ENCODE measurements at regions not wholly inside any gene's neighbourhood (a gene's known extent, or its start where the extent isn't known, plus 50 kb on each side); places are given as distances from the start of the nearest gene placed in this dataset.

DNA sequence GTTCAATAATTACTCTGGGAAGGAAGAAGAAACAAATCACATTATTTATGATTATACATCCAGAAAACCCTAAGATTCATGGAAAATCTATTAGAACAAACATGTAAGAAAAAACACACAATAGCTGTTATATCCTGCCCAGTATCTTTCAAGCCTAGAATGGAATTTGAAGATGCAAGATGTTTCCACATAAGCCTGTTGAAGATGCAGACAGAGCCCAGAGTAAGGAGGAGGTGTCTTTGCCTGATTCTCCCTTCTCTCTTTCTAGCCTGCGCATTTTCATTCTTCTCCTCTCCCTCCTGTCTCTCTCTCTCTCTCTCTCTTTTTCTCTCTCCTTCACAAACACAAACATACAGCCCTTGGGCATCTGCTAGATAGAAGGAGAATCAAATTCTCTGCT lies 170.1 kb upstream of the INHBA start:
- Mint-ChIP-seq H3K9me3 (peaks cover 29% of the 10 kb centered on the region), H3K4me1 (peaks cover 36% of the 10 kb centered on the region)
- intact Hi-C loops (cut with micrococcal nuclease): loop anchor here (10.0 kb wide), 1 partner anchor 238 kb away; no protein-coding TSS in a partner anchor

GRCh38 chr7:41870461-41871138 lies 167.7 kb upstream of the INHBA start:
- peaks cover 37% of the 10 kb centered on the region for H3K4me1 Mint-ChIP-seq
- no peak overlapping the region for H3K4me3 Mint-ChIP-seq
- H3K27me3 Mint-ChIP-seq: peaks cover 2% of the 10 kb centered on the region
- peak overlapping the region; percentile 83 for H3K27ac Mint-ChIP-seq
- peaks cover 11% of the 10 kb centered on the region for H3K36me3 Mint-ChIP-seq (ENCODE audit: low read depth)
- DNase-seq: no peak
- intact Hi-C loops (cut with micrococcal nuclease): loop anchor here (1.0 to 10.0 kb wide), 2 partner anchors 11 to 236 kb away; no protein-coding TSS in a partner anchor
- peaks cover 30% of the 10 kb centered on the region for H3K9me3 Mint-ChIP-seq

More for the DNA sequence above, 170.1 kb upstream of the INHBA start:
- DNase-seq: no peak
- H3K4me3 Mint-ChIP-seq: no peak overlapping the region
- H3K27ac Mint-ChIP-seq: no peak overlapping the region
- peaks cover 8% of the 10 kb centered on the region for H3K36me3 Mint-ChIP-seq (ENCODE audit: low read depth)
- H3K27me3 Mint-ChIP-seq: no peaks in the 10 kb centered on the region

GRCh38 chr7:41869997-41870396 lies 167.1 kb upstream of the INHBA start:
- intact Hi-C loops (cut with micrococcal nuclease): loop anchor here (1.0 to 10.0 kb wide), 2 partner anchors 11 to 235 kb away; no protein-coding TSS in a partner anchor
- H3K36me3 Mint-ChIP-seq (ENCODE audit: low read depth): peaks cover 11% of the 10 kb centered on the region
- H3K4me1 Mint-ChIP-seq: peaks cover 33% of the 10 kb centered on the region
- DNase-seq: no peak
- peak overlapping the region; percentile 83 for H3K27ac Mint-ChIP-seq
- H3K27me3 Mint-ChIP-seq: peaks cover 2% of the 10 kb centered on the region
- H3K4me3 Mint-ChIP-seq: peak overlapping the region; percentile 44
- peaks cover 31% of the 10 kb centered on the region for H3K9me3 Mint-ChIP-seq

GRCh38 chr7:41869596-41869995 lies 166.7 kb upstream of the INHBA start:
- peaks cover 29% of the 10 kb centered on the region for H3K4me1 Mint-ChIP-seq
- peaks cover 2% of the 10 kb centered on the region for H3K27me3 Mint-ChIP-seq
- H3K4me3 Mint-ChIP-seq: peak overlapping the region; percentile 44
- peaks cover 29% of the 10 kb centered on the region for H3K9me3 Mint-ChIP-seq
- H3K27ac Mint-ChIP-seq: peak overlapping the region; percentile 83
- DNase-seq: no peak
- H3K36me3 Mint-ChIP-seq (ENCODE audit: low read depth): peaks cover 11% of the 10 kb centered on the region
- intact Hi-C loops (cut with micrococcal nuclease): no loop called here

DNA sequence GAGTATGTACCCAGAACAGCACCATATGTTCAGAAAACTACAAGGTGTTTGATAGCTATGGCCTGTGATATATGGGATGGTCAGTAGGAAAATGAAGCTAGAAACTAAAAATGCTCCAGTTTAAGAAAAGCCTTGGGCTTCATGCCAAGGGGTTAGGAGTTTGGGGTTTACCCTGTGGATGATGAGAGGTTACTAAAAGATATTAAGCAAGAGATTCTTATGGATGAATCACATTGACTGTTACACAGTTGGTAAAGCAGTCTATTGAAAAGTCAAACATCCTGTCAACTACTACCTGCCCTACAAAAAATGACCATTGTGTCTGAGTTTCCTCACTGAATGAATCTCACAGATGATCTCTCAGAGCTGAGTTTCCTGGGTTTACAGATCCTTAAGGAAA lies 166.2 kb upstream of the INHBA start:
- Mint-ChIP-seq H3K27me3 (peaks cover 2% of the 10 kb centered on the region), H3K4me1 (peaks cover 24% of the 10 kb centered on the region), H3K36me3 (ENCODE audit: low read depth) (peaks cover 11% of the 10 kb centered on the region), H3K4me3 (no peak overlapping the region), H3K9me3 (peaks cover 32% of the 10 kb centered on the region), H3K27ac (peak overlapping the region; percentile 83)
- no peak for DNase-seq
- intact Hi-C loops (cut with micrococcal nuclease): no loop called here

- Mint-ChIP-seq H3K36me3 (ENCODE audit: low read depth) (peaks cover 8% of the 10 kb centered on the region), H3K4me3 (no peak overlapping the region), H3K9me3 (peaks cover 40% of the 10 kb centered on the region), H3K27me3 (peaks cover 2% of the 10 kb centered on the region), H3K4me1 (peaks cover 18% of the 10 kb centered on the region), H3K27ac (no peak overlapping the region)
- DNase-seq: no peak
- intact Hi-C loops (cut with micrococcal nuclease): no loop called here
Observed at GRCh38 chr7:41867639-41868280, 164.9 kb upstream of the INHBA start.

DNA sequence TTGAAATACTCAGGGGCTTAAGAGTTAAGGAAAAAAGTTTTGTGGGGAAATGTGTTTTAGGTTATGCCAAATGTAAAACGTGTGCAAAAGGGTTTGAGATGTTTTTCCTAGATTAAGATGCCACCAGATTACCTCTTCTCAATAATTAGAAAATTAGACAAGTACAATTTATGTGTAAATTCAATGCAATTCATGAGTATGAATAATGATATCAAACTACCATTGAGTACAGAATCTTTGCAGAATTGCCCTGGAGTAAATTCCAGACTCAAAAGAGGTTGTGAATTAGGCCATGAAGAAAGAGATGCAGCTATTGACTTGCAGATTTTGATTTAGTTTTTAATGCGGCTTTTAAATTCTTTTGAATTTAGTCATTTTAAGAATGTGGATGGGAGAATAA lies 159.4 kb upstream of the INHBA start:
- Mint-ChIP-seq H3K9me3 (peaks cover 36% of the 10 kb centered on the region), H3K27me3 (peaks cover 2% of the 10 kb centered on the region), H3K36me3 (ENCODE audit: low read depth) (peaks cover 8% of the 10 kb centered on the region), H3K27ac (no peak overlapping the region), H3K4me1 (peaks cover 3% of the 10 kb centered on the region), H3K4me3 (no peak overlapping the region)
- DNase-seq: no peak
- intact Hi-C loops (cut with micrococcal nuclease): no loop called here

DNA sequence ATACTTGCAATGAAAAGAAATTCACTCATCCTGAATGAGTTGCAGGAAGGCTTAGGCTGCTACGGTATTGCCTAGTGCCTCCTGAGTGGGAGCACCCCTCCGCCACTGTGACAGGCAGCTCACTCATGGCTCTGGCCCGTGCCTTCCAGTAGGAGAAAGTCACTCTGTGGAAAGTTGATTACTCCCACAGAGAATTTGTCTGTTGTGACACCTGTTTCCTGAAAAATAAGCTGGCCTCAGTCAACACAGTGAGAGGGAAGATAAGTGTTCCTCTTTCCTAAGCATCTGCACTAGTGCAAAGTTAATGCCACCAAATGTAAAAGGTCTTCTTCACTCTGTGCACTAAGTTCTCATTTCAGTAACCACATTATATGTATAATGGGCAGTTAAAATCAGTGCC lies 158.8 kb upstream of the INHBA start:
- no peak for DNase-seq
- Mint-ChIP-seq H3K27me3 (peaks cover 2% of the 10 kb centered on the region), H3K9me3 (peaks cover 39% of the 10 kb centered on the region), H3K36me3 (ENCODE audit: low read depth) (peaks cover 8% of the 10 kb centered on the region), H3K4me1 (peaks cover 3% of the 10 kb centered on the region), H3K27ac (no peak overlapping the region), H3K4me3 (no peak overlapping the region)
- intact Hi-C loops (cut with micrococcal nuclease): no loop called here

- Mint-ChIP-seq H3K4me1 (peaks cover 5% of the 10 kb centered on the region), H3K27me3 (no peaks in the 10 kb centered on the region), H3K9me3 (peaks cover 36% of the 10 kb centered on the region), H3K27ac (no peak overlapping the region), H3K4me3 (no peak overlapping the region), H3K36me3 (ENCODE audit: low read depth) (no peaks in the 10 kb centered on the region)
- intact Hi-C loops (cut with micrococcal nuclease): no loop called here
- no peak for DNase-seq
Observed at GRCh38 chr7:41858201-41858600, 155.3 kb upstream of the INHBA start.

DNA sequence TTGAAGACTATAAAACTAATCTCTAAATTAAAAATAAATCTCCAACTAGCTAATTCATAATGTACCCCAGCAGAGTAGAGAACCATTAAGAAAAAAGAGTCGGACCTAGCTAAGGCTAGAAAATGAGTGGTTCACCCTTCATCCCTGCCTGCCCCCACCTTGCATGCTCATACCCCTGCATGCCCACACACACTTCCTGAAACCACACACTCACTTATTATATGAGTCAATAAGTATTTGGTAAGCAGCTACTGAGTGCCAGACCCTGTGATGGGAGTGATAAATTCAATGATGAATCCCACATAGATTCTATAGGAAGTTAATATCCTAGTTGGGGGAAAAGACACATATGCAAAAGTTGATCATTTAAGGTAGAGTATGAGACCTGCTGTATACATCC lies 152.9 kb upstream of the INHBA start:
- intact Hi-C loops (cut with micrococcal nuclease): no loop called here

DNA sequence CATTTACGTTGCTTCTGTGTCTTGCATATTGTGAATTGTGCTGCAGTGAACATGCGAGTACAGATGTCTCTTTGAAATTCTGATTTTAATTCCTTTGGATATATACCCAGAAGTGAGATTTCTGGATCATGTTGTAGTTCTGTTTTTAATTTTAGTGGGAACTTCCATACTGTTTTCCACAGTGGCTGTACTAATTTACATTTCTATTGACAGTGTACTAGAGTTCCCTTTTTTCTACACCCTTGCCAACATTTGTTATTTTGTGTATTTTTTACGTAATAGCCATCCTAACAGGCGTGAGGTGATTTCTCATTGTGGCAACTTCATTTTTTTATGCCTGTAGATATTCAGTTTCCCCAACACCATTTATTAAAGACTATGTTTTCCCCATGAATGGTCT lies 144.7 kb upstream of the INHBA start:
- Mint-ChIP-seq H3K4me3 (no peak overlapping the region), H3K36me3 (ENCODE audit: low read depth) (peaks cover 2% of the 10 kb centered on the region), H3K27me3 (no peaks in the 10 kb centered on the region), H3K4me1 (peaks cover 5% of the 10 kb centered on the region), H3K9me3 (peaks cover 33% of the 10 kb centered on the region), H3K27ac (no peak overlapping the region)
- intact Hi-C loops (cut with micrococcal nuclease): no loop called here
- DNase-seq: no peak

More for the DNA sequence above, 152.9 kb upstream of the INHBA start:
- peaks cover 5% of the 10 kb centered on the region for H3K4me1 Mint-ChIP-seq
- no peak for DNase-seq
- no peak overlapping the region for H3K4me3 Mint-ChIP-seq
- no peaks in the 10 kb centered on the region for H3K36me3 Mint-ChIP-seq (ENCODE audit: low read depth)
- H3K9me3 Mint-ChIP-seq: peaks cover 51% of the 10 kb centered on the region
- peaks cover 2% of the 10 kb centered on the region for H3K27me3 Mint-ChIP-seq
- H3K27ac Mint-ChIP-seq: no peak overlapping the region

GRCh38 chr7:41847151-41847550 lies 144.3 kb upstream of the INHBA start:
- peaks cover 35% of the 10 kb centered on the region for H3K9me3 Mint-ChIP-seq
- no peak overlapping the region for H3K4me3 Mint-ChIP-seq
- peaks cover 5% of the 10 kb centered on the region for H3K4me1 Mint-ChIP-seq
- no peaks in the 10 kb centered on the region for H3K27me3 Mint-ChIP-seq
- no peak overlapping the region for H3K27ac Mint-ChIP-seq
- intact Hi-C loops (cut with micrococcal nuclease): no loop called here
- no peak for DNase-seq
- H3K36me3 Mint-ChIP-seq (ENCODE audit: low read depth): peaks cover 2% of the 10 kb centered on the region

DNA sequence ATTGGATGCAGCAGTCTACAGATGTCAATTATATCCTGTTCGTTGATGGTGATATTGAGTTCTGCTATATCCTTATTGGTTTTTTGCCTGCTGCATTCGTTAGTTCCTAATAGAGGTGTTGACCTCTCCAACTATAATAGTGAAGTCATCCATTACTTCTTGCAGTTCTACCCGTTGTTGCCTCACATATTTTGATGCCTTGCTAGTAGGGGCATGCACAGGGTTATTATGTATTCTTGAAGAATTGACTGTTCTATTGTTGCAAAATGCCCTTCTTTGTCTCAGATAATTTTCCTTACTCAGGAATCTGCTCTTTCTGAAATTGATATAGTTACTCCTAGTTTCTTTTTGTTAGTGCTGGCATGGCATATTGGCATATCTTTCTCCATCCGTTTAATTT lies 140.1 kb upstream of the INHBA start:
- Mint-ChIP-seq H3K4me1 (peaks cover 2% of the 10 kb centered on the region), H3K9me3 (peaks cover 31% of the 10 kb centered on the region), H3K27ac (no peak overlapping the region), H3K36me3 (ENCODE audit: low read depth) (no peaks in the 10 kb centered on the region), H3K27me3 (no peaks in the 10 kb centered on the region), H3K4me3 (no peak overlapping the region)
- DNase-seq: no peak
- intact Hi-C loops (cut with micrococcal nuclease): no loop called here

- Mint-ChIP-seq H3K36me3 (ENCODE audit: low read depth) (no peaks in the 10 kb centered on the region), H3K27me3 (no peaks in the 10 kb centered on the region), H3K9me3 (peaks cover 25% of the 10 kb centered on the region), H3K4me3 (no peak overlapping the region), H3K27ac (no peak overlapping the region), H3K4me1 (no peaks in the 10 kb centered on the region)
- intact Hi-C loops (cut with micrococcal nuclease): no loop called here
- no peak for DNase-seq
Observed at GRCh38 chr7:41837916-41838315, 135.0 kb upstream of the INHBA start.
